ENCODE measurements at regions not wholly inside any gene's neighbourhood (a gene's known extent, or its start where the extent isn't known, plus 50 kb on each side); places are given as distances from the start of the nearest gene placed in this dataset.
A peak's percentile ranks its signal among the peaks of the same experiment; 100 is the strongest.
"Not testable (repeated sequence)": the region's sequence is repeated elsewhere in the genome, so short reads cannot be mapped to it uniquely, and the experiment has no call there.

GRCh38 chr7:131081308-131081707 lies 246.4 kb upstream of the MKLN1 start:
- H3K4me3 Mint-ChIP-seq: no peak overlapping the region
- DNase-seq (no peak), ATAC-seq (no peak)
- no peaks in the 10 kb centered on the region for H3K27me3 Mint-ChIP-seq
- H3K4me1 Mint-ChIP-seq: peaks cover 45% of the 10 kb centered on the region
- H3K27ac Mint-ChIP-seq: no peak overlapping the region
- peaks cover 7% of the 10 kb centered on the region for H3K9me3 Mint-ChIP-seq
- H3K36me3 Mint-ChIP-seq (ENCODE audit: low read depth): peaks cover 22% of the 10 kb centered on the region

GRCh38 chr7:131083781-131084180 lies 243.9 kb upstream of the MKLN1 start:
- no peak overlapping the region for H3K4me3 Mint-ChIP-seq
- H3K4me1 Mint-ChIP-seq: peaks cover 47% of the 10 kb centered on the region
- H3K27me3 Mint-ChIP-seq: no peaks in the 10 kb centered on the region
- peaks cover 28% of the 10 kb centered on the region for H3K36me3 Mint-ChIP-seq (ENCODE audit: low read depth)
- DNase-seq (no peak), ATAC-seq (no peak)
- H3K27ac Mint-ChIP-seq: peak overlapping the region; percentile 11
- H3K9me3 Mint-ChIP-seq: peaks cover 7% of the 10 kb centered on the region

- DNase-seq, H3K4me3 Mint-ChIP-seq: not testable (repeated sequence)
- H3K27ac Mint-ChIP-seq: peak overlapping the region; percentile 11
These were observed 243.3 kb upstream of the MKLN1 start for GRCh38 chr7:131084336-131084735.

DNA sequence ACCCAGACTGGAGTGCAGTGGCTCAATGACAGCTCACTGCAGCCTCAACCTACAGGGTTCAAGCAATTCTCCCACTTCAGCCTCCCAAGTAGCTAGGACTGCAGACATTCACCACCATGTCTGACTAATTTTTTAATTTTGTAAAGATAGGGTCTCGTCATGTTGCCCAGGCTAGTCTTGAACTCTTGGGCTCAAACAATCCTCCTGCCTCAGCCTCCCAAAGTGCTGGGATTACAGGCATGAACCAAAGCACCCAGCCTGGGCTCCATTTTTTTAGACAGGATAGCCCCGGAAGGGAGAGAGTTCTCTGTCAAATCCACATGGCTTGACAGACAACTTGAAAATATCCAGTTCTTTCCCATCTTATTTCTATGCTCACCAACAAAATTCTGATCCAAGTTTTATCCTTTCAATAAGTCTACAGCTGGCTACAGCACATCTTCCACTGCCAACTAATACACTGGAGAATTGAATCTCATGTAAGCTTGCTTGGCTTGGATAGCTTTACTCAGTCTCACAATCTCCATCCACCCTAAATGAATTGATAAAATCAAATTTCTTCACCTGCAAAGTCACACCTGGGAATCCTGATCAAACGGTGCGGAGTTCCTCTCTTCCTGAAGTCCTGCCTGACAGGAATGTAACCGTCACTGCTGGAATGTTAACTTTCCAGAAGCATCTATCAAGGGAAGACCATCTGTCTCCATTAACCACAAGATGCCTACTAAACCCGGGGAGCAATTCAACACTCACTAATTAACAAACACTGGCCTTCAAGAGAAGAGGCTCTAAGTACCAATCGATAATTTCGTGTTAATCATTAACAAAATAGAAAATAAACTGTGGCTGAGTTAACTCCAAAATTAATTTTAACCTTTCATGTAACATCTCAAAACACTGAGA lies 239.7 kb upstream of the MKLN1 start:
- H3K27me3 Mint-ChIP-seq: no peaks in the 10 kb centered on the region
- peaks cover 70% of the 10 kb centered on the region for H3K4me1 Mint-ChIP-seq
- peaks cover 7% of the 10 kb centered on the region for H3K9me3 Mint-ChIP-seq
- H3K27ac Mint-ChIP-seq: no peak overlapping the region
- H3K4me3 Mint-ChIP-seq: no peak overlapping the region
- DNase-seq (no peak), ATAC-seq (no peak)
- peaks cover 45% of the 10 kb centered on the region for H3K36me3 Mint-ChIP-seq (ENCODE audit: low read depth)

More at GRCh38 chr7:131084336-131084735, 243.3 kb upstream of the MKLN1 start:
- Mint-ChIP-seq H3K36me3 (ENCODE audit: low read depth) (peaks cover 29% of the 10 kb centered on the region), H3K4me1 (peaks cover 50% of the 10 kb centered on the region)
- ATAC-seq, H3K27me3 Mint-ChIP-seq, H3K9me3 Mint-ChIP-seq: not testable (repeated sequence)

DNA sequence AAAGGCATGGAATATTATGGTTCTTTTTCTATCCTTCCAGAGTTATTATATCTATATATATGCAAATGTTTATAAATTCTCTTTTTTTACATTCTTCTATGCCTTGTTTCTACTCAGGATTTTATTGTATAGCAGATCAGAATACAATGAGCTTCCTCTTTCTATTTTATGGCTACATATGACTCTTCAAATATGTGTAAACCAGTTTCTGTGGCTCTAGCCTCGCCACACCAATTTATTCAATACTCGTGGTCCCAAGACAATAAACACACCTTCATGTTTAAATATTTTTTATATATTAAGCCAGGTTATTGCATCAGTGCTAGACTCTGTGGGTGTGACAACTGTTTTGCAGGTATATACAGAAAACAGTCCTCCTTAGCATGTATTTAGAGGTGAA lies 237.5 kb upstream of the MKLN1 start:
- H3K27ac Mint-ChIP-seq: no peak overlapping the region
- no peak for ATAC-seq
- peaks cover 35% of the 10 kb centered on the region for H3K36me3 Mint-ChIP-seq (ENCODE audit: low read depth)
- H3K4me3 Mint-ChIP-seq: no peak overlapping the region
- no peaks in the 10 kb centered on the region for H3K27me3 Mint-ChIP-seq
- peaks cover 56% of the 10 kb centered on the region for H3K4me1 Mint-ChIP-seq
- no peak for DNase-seq
- H3K9me3 Mint-ChIP-seq: peaks cover 5% of the 10 kb centered on the region

DNA sequence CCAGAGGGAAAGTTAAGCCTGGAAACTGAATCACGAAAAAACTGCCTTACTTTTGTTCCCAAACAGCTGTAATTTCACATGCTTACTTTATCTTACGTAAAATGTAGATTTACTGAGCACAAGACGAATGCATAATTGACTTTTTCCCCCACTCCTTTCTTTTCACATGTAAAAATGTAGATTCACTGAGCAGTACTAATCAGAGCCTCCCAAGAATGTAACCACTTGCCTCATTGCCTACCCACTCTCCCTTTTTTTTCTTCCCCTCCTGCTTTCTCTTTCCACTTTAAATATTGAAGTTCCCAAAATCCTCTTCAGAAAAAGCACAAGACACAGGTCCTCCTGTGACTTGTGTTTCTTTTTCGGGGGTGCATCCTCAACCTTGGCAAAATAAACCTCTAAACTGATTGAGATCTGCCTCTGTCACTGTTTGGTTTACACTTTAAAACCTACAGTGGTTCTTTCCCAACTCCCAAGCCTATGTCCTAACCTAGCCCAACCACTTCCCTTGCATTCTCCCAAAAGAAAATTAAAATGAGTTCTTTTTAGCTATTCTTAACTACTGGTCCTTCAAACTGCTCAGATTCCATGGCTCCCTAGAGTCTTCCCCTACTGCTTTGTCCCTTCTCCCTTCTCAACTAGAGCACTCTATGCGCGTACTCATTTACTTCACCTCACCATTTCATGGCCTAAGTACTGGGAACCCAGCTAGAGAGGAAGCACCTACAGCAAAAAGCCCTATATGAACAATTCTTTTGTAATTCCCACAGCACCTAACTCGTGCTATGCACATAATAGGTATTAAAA lies 236.6 kb upstream of the MKLN1 start:
- peak overlapping the region; percentile 24 for H3K27ac Mint-ChIP-seq
- no peak for DNase-seq
- ATAC-seq: no peak
- no peaks in the 10 kb centered on the region for H3K9me3 Mint-ChIP-seq
- H3K27me3 Mint-ChIP-seq: no peaks in the 10 kb centered on the region
- H3K4me1 Mint-ChIP-seq: peaks cover 55% of the 10 kb centered on the region
- H3K36me3 Mint-ChIP-seq (ENCODE audit: low read depth): peaks cover 30% of the 10 kb centered on the region
- H3K4me3 Mint-ChIP-seq: no peak overlapping the region

DNA sequence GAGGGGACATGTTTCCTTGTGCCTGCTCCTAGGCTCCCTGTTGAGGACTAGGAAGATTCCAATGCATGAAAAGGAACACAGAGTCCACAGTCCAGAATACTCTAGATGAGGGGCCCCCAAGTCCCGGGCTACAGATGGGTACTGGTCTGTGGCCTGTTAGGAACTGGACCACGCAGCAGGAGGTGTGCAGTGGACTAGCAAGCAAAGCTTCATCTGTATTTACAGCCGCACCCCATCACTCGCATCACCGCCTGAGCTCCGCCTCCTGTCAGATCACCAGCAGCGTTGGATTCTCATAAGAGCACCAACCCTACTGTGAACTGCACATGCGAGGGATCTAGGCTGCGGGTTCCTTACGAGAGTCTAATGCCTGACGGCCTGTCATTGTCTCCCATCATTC lies 233.0 kb upstream of the MKLN1 start:
- Mint-ChIP-seq H3K27me3 (no peaks in the 10 kb centered on the region), H3K27ac (no peak overlapping the region), H3K4me1 (peaks cover 71% of the 10 kb centered on the region), H3K36me3 (ENCODE audit: low read depth) (peaks cover 18% of the 10 kb centered on the region), H3K4me3 (no peak overlapping the region), H3K9me3 (no peaks in the 10 kb centered on the region)
- DNase-seq: no peak
- no peak for ATAC-seq

- no peak for ATAC-seq
These were observed 232.3 kb upstream of the MKLN1 start for GRCh38 chr7:131095346-131095745.

GRCh38 chr7:131096267-131096927 lies 231.3 kb upstream of the MKLN1 start:
- ATAC-seq (no peak), DNase-seq (no peak)
- H3K27me3 Mint-ChIP-seq: no peaks in the 10 kb centered on the region
- H3K4me3 Mint-ChIP-seq: no peak overlapping the region
- peaks cover 10% of the 10 kb centered on the region for H3K36me3 Mint-ChIP-seq (ENCODE audit: low read depth)
- no peak overlapping the region for H3K27ac Mint-ChIP-seq
- no peaks in the 10 kb centered on the region for H3K9me3 Mint-ChIP-seq
- peaks cover 72% of the 10 kb centered on the region for H3K4me1 Mint-ChIP-seq

More at GRCh38 chr7:131095346-131095745, 232.3 kb upstream of the MKLN1 start:
- Mint-ChIP-seq H3K4me1 (peaks cover 72% of the 10 kb centered on the region), H3K4me3 (no peak overlapping the region), H3K27me3 (no peaks in the 10 kb centered on the region), H3K36me3 (ENCODE audit: low read depth) (peaks cover 16% of the 10 kb centered on the region), H3K9me3 (no peaks in the 10 kb centered on the region), H3K27ac (peak overlapping the region; percentile 23)
- DNase-seq: no peak

DNA sequence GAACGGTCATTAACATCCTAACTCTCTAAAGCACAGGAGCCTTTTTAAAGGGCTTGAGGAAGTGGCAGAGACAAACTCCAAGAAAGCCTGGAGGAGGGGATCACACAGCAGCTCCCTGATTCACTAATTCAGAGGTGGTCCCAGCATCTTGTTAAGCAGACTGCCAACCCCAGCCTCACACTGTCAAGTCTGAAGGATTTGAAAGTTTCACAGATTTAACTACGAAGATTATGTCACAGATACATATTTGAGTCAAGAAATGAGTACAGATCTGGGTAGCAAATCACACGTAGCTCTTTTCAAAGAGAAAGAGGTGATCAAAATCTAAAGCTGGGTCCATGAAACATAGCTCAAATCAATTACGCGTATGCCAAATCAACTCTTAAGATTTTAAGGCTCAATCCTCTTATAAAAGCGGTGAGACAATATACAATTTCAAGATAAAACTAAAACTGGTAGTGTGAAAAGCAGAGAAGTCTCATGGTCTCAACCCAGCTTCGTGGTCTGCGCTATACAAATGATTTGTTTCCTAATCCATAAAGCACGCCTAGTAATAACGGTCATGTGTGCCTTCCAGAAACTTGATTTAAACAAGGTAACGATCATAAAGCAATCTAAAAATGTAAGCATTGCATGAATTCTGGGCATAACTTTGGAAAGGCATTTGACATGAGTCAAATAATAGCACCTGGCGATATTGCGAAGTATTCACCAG lies 229.9 kb upstream of the MKLN1 start:
- Mint-ChIP-seq H3K4me3 (no peak overlapping the region), H3K4me1 (peaks cover 75% of the 10 kb centered on the region), H3K27ac (peak overlapping the region; percentile 43), H3K27me3 (no peaks in the 10 kb centered on the region), H3K9me3 (no peaks in the 10 kb centered on the region), H3K36me3 (ENCODE audit: low read depth) (peaks cover 18% of the 10 kb centered on the region)
- ATAC-seq (peak; percentile 38), DNase-seq (no peak)

- Mint-ChIP-seq H3K9me3 (no peaks in the 10 kb centered on the region), H3K4me3 (no peak overlapping the region), H3K27me3 (no peaks in the 10 kb centered on the region), H3K27ac (peak overlapping the region; percentile 43), H3K4me1 (peaks cover 78% of the 10 kb centered on the region), H3K36me3 (ENCODE audit: low read depth) (peaks cover 20% of the 10 kb centered on the region)
- DNase-seq (no peak), ATAC-seq (no peak)
These were observed 229.1 kb upstream of the MKLN1 start for GRCh38 chr7:131098527-131098926.

DNA sequence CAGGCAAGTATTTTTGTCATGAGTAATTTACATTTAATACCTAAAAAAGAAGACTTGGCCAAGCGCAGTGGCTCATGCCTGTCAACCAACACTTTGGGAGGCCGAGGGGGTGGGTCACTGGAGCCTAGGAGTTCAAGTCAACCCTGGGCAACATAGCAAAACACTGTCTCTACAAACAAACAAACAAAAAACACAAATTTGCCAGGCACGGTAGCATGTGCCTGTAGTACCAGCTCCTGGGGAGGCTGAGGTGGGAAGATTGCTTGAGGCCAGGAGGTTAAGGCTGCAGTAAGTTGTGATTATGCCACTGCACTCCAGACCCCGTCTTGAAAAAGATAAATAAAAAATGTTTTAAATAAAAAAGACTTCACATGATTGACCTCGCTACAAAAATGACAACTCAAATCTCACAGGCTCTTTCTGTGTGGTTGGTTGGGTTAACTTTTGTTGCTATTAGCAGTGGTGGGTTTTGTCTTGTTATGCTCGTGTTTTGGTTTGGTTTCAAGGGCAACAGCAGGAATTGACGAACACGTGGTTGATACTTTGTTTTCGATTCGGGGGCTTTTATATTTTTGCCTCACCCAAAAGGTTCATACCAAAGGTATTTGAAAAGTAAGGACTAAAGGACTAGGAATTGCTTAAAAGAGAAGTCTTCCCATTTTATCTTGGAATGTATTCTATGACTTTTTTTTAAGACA lies 227.2 kb upstream of the MKLN1 start:
- H3K36me3 Mint-ChIP-seq (ENCODE audit: low read depth): peaks cover 19% of the 10 kb centered on the region
- H3K4me3 Mint-ChIP-seq: peak overlapping the region; percentile 58
- no peaks in the 10 kb centered on the region for H3K27me3 Mint-ChIP-seq
- H3K27ac Mint-ChIP-seq: peak overlapping the region; percentile 78
- no peaks in the 10 kb centered on the region for H3K9me3 Mint-ChIP-seq
- peaks cover 90% of the 10 kb centered on the region for H3K4me1 Mint-ChIP-seq
- DNase-seq (no peak), ATAC-seq (peak; percentile 41)

- DNase-seq (no peak), ATAC-seq (no peak)
- H3K27me3 Mint-ChIP-seq: no peaks in the 10 kb centered on the region
- no peaks in the 10 kb centered on the region for H3K9me3 Mint-ChIP-seq
- peak overlapping the region; percentile 40 for H3K27ac Mint-ChIP-seq
- H3K4me3 Mint-ChIP-seq: peak overlapping the region; percentile 2
- peaks cover 21% of the 10 kb centered on the region for H3K36me3 Mint-ChIP-seq (ENCODE audit: low read depth)
- H3K4me1 Mint-ChIP-seq: peaks cover 73% of the 10 kb centered on the region
These were observed 223.7 kb upstream of the MKLN1 start for GRCh38 chr7:131103997-131104396.
